SK-MEL-5 (cell line): ENCODE measurements at regions not wholly inside any gene's neighbourhood (a gene's known extent, or its start where the extent isn't known, plus 50 kb on each side); places are given as distances from the start of the nearest gene placed in this dataset.

Experiments
- DNase-seq: peaks from one replicate; pipeline ENCODE4 v3.0.0-alpha.2; 2016; ENCODE audit warnings: low read depth, low spot score
- in situ Hi-C: cut with HindIII; loops from 2 replicates; pipeline ENCODE4 v1.10.0; 2016; ENCODE audit warnings: low sequenced_read_pairs, high pct_unique_total_duplicates, low pct_unique_long_range_greater_than_20kb

DNA sequence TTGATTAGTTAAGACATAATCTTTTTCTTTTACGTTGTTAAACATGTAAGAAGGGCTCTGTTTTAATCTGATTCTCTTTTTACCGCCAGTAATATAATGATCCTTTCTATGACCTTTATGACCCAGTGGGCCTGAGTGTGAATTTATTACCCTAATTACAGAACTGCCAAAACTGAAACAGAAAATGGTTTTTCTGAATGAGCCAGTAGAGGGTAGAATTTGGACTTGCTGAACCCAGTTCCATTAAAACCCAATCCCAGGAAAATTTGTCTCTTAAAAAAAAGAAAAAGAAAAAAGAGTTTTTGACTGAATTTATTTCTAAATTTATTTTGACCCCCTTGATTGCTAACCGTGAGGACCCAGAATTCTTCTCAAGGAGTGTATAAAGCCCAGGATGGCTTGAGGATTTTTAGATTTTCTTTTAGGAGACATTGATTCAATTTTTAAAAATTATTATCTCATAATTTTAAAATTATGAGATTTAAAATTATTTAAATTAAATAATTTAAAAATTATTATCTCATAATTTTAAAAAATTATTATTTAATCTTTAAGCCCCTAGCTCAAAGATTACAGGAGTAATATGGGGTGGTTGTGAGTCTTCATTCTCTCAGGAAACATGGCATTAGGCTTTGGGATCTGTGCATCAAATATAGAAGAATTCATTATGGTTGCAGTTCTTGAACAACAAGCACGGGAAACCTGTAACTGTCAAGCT, 94.1 kb upstream of the GLIS3 start:
- in situ Hi-C loops, result no loop called here
- no peak for DNase-seq

DNA sequence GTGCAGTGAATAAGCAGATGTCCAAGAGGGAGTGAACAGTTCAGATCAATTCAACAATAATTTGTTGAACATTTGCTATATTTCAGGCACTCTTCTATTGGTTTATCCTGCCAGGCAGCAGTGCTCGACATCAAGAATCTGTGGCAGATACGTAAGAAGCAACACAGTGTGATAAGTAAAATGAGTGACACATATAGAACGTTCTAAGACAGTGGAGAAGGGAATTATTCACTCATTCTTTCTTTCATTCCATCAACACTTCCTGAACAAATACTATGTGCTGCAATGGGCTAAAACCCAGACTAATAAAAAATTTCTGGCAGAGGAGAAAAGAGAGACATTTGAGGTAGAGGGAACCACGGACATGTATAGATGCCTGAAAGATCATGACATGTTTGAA, 89.9 kb upstream of the GLIS3 start:
- in situ Hi-C loops, result no loop called here
- no peak for DNase-seq

DNA sequence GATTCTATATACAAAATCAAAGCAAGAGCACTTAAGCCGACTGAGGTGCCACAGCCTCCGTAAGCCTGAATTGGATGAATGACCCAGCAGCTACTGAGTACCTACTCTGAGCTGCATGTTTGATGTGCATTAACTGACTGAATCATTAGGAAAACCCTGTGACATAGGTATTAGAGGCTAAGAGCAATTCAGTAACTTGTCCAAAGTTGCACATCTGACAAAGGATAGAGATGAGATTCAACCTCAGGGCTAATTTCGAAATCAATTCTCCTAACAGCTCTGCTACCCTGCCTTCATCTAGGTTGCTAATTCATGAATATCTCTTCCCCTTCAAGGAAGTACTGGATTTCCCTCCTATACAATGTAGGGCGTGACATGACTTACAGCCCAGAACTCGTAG, 89.1 kb upstream of the GLIS3 start:
- DNase-seq, result no peak
- in situ Hi-C loops, result no loop called here

DNA sequence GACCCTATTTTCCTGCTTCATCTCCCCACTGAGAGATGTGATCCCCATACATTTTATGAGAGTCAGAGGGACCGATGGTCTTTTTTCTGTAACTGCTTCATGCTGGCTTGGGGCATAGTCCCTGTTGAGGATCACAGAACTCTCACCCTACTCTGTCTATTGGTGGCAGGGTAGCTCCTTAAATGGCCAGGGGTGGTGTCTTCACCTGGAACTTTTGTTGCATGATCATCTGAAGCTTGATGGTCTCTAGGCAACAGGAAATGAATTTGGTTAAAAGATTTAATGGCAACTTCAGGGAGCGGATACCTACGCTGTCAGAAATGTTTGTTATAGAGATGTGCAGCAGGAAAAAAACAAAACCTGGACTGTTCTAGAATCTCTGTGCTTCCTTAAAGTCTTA, 87.0 kb upstream of the GLIS3 start:
- in situ Hi-C loops, result no loop called here
- DNase-seq, result peak; percentile 6

DNA sequence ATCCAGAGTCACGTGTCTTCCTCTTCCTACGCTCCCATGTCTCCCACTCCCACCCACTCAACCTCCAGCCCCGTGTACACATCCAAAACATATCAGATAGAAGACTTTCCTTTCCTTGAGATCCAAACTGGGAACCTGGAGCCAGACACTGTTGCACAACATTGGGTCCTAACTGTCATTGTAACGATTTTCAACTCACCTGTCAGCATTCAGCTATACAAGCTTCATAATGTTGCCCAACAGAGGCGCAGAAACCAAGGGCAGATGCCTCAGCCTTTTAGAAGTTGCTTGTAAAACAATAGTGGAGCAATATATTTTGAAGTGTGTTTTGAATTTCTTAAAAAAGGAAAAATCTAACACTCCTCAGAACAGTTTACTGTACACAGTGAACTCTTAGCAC, 84.9 kb upstream of the GLIS3 start:
- in situ Hi-C loops, result no loop called here
- DNase-seq, result no peak

DNA sequence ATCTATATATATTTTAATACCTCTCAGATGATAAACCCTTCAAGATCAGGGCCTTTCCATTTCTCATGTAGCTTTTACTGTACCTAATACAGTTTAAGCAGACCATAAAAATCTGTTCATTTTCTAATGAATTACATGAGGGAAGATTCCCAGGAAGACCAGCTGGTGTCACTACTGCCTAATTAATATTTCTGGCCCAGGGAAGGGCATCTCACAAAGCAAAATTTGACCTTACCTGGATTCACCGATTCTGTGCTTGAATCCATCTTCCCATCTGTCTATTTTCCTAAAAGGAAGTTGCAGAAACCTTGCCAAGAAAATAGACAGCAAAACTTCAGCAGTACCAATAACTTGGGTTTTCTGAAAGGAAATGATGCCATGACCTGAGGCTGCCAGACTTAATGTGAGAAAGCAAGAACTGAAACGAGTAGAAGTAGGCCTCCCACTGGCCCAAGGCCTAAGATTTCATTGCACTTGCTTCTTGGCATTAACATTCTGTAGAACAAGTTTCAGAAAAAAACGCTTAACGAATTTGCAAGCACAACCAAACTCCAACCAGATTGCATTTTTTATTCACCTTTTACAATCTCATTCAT, 83.0 kb upstream of the GLIS3 start:
- in situ Hi-C loops, result no loop called here
- peak; percentile 43 for DNase-seq

DNA sequence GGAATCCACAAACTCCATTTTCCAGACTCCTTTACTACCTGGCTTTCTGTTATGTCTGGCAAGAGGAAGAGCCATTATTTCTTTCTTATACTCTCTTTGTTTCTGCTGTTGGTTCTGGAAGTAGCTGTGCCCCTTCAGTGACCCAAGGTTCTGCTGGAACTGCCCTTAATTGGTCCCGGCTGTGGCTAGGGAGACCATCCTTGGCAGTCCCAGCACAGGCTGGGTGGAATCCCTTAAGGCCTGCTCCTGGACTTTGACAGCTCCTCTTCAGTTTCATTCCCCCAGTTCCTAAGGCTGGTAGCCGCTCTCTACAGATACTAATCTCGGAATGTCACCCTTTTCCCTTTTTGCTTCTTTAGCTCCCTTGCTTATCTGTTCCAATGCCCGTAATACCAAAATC, 81.9 kb upstream of the GLIS3 start:
- DNase-seq, result no peak
- in situ Hi-C loops, result no loop called here

DNA sequence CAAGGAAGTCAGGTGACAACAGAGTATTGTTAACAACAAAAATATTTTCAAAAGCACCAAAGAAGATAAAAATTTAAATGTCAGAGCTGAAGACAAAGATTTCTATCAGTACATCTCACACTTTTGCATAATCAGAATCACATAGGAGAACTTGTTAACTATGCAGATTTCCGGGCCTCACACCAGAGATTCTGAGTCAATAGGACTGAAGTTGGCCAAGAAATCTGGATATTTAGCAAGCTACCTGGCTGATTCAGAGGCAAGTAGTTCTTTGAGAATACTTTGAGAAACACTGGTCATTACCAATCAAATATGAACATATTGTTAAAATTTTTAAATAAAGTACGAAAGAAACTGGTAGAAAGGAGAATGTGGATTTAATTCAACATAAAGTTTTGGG, 80.5 kb upstream of the GLIS3 start:
- no peak for DNase-seq
- in situ Hi-C loops, result no loop called here

DNA sequence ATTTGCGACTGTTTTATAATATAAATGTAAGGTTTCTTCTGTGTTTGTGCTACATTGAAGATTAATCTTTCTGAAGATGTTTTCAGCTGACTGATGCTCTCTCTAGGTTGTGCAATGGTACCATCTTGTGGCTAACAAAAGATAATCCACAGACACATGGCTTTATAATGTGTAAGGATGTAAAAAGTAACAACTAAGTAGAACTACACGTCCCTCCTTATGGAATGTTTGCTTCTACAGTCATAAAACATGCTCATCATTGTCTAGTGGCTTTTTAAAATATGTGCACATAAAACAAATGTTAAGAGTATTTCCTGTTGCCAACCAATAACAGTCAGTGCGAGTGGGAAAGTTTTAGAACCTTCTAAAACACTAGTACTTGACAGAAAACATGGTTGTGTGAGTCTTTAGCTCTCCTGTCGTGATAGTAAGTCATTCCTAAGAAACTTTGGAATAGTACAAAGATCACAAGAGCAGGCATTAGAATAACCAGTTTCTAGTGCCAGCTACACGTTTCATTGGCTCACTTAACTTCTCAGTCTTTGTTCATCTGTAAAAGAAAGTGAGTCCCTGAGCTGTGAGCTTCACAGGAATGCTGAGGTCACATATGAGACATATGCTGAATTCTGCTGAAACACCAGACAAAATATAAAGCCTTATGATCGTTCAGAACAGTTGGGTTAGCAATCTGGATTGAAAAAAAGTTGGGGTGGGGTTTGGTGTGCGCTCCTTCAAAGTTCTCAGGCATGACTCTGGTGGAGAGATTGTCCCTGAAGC, 75.7 kb upstream of the GLIS3 start:
- in situ Hi-C loops, result no loop called here
- peak; percentile 38 for DNase-seq

DNA sequence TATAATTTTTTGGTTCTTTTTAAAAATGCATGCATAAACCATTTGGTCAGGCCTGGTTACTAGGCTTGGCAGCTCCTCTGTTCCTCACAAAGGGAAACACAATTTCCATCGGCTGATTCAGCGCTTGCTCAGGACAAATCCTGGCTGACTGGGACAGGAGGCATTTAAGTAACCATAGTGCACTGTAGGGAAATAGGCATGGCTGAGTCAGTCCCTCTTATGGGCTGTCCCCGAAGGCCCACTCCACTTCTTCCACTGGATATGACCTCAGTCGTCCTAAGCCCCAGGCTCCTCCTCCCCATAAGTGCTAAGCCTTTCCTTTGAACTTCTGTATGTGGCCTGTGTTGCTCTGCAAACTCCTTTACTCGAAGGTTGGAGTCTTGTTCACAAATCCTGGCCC, 71.2 kb upstream of the GLIS3 start:
- peak; percentile 4 for DNase-seq
- in situ Hi-C loops, result no loop called here

DNA sequence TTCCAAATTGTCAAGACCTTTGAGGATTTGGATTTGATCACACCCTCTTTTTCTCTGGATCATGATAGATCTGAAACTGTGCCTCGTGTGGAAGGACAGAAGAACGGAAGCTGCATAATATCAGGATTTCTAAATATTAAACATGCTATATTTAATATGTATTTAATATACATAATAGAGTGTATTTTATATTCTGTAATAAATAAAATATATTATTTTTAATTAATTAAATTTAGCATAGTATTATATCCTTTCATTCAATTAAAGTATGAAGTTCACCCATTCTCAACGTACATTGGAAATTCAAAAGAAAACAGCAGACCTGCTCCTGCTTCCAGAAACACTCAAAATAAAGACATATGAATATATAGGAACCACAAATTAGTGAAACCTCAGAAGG, 70.6 kb upstream of the GLIS3 start:
- no peak for DNase-seq
- in situ Hi-C loops, result no loop called here

DNA sequence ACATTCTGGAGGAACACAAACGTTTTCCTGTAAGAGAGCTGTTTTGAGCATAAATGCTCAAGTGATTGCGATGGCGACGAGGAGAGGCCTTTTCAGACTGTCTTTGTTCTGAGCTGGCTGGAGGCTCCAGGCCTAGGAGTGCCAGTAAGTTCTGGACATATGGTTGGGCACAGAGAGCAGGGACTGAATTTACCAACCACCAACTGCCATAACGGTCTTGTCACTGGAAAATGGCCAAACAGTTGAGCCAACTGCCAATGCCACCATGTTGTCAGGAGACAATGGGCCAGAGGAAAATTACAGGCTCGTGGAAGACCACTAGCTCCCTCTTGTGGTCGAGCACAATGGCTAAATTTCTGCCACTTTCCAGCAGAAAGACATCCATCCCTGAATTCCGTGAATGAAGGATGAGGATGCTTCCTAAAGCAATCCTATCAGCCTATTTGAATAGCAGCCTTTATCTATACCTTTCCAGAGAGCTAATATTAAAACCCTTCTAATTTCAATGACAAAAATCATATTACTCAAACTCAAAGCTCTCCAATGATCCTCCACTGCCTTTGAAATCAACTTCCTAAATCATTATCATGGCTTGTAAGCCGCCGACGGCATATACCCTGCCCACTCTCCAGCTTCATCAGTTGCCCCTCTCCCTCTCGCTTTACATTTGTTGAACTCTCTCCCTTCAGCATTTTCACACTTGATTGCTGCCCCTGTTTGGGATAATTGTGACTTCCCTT, 66.9 kb upstream of the GLIS3 start:
- DNase-seq, result peak; percentile 77
- in situ Hi-C loops, result no loop called here

DNA sequence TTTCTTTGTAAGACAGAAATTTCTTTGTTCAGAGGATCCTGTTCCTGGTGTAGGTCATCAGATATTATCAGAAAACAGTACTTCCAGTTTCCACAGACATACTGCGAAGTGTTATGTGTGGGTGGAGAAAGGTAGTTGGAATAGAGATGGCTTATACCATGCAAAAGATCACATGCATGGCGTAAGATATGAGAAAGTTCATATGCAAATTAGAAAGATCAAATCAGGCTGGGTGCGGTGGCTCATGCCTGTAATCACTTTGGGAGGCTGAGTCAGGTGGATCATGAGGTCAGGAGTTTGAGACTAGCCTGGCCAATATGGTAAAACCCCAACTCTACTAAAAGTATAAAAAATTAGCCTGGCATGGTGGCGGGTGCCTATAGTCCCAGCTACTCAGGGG, 65.2 kb upstream of the GLIS3 start:
- in situ Hi-C loops, result no loop called here

DNA sequence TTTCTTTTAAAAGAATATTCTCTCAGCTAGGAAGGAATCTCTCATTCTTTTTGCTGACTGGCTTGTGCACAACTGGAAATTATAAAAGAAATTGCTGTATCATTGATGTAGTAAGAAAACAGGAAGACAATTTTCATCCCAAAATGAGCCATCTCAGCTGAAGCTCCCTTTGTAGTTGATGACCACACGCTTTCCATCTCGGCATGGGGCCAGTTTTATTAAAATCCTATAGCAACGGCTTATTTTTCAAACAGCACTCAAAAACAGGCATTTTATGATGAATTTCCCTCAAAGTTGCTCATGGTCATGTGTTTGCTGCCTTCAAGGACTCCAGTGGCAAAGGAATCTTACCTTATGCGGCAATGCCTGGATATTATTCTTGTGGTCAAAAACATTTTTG, 62.4 kb upstream of the GLIS3 start:
- in situ Hi-C loops, result no loop called here
- DNase-seq, result no peak

More for the DNA sequence above, 65.2 kb upstream of the GLIS3 start:
- DNase-seq, result no peak

DNA sequence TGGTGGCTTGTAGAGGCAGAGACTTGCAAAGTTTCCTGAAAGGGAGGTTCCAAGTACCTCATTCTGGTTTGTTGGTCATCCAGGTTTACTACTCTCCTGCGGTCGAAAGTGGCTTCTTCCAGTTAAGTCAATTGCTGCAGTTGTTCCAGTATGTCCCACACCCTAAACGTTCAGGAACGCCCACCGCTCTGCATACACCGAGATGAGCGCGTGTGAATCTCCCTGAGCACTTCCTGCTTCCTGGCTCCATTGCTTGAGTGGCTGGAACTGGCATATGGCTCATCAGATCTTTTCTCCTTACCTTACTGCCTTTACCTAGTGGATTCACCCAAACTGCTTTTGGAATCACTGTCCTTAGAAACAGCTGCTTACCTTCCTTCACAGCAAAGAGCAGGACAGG, 59.1 kb upstream of the GLIS3 start:
- in situ Hi-C loops, result no loop called here
- no peak for DNase-seq

DNA sequence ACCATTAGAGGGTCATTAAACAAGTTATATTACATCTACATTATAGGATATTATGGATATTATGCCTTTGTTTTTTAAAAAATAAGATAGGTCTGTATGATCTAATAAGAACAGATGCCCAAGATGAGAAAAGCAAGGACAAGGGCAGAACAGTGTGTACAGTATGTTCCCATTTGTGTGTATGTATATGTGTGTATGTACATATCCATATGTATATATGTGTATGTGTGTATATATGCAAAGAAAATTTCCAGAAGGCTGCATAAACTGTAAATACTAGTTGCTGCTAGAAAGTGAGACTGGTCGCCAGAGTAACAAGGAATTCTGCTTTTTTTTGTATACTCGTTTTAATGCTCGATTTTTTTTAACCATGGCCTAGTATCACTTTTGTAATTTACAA, 58.1 kb upstream of the GLIS3 start:
- no peak for DNase-seq

DNA sequence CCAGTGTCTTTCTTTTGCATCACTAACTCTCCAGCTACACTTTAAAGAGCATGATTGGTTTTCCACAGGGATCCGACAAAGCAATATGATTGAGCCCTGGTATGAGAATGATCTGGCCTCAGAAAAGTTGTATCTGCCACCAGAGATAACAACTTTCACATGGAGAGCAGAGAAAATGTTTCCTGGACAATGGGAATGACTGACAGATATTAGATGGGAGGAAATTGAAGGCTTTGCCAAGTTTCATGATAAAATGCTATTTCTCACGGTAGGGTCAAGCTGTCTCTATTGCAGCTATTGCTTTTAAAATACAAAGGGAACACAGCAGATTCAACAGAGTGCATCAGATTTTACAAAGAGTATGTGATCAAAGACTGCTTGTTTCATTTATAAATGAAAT, 56.4 kb upstream of the GLIS3 start:
- in situ Hi-C loops, result no loop called here
- DNase-seq, result no peak

More for the DNA sequence above, 58.1 kb upstream of the GLIS3 start:
- in situ Hi-C loops, result no loop called here

DNA sequence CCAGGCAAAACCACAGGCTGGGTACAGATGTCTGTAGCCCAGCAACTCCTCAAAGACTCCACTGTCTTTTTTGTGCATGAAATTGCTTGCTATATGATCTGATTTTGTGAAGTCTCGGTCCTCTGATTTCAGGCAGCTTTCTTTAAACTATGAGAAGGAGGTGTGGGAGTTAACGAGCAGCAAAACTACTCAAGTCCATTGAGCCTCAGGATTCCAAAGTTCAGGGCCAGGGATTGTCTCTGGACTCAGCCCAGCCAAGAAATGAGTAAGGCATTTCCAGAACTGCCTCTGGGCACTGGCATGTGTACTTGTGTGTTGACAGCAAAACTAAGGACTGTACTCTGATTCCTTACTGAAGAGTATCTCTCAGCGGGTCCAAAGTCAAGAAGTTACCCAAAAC, 53.4 kb upstream of the GLIS3 start:
- in situ Hi-C loops, result no loop called here

More for the DNA sequence above, 53.4 kb upstream of the GLIS3 start:
- DNase-seq, result no peak
